ENCODE measurements at regions not wholly inside any gene's neighbourhood (a gene's known extent, or its start where the extent isn't known, plus 50 kb on each side); places are given as distances from the start of the nearest gene placed in this dataset.

DNA sequence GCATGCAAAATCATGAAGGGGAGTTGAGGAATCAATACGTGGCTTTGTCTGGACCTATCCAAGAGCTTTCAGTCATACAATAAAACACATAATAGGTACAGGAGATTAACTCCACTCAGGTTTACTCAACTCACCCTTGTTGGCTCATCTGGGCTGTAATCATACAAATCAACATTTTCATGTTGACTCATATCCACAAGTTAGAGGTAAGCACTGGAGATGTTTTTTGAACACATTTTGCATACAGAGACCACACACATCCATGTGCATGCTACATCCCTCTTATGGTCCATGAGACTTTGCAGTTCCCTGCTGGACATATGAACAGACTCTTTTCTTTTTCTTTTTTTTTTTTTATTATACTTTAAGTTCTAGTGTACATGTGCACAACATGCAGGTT, 336.9 kb upstream of the PIK3C3 start:
- no peak for TF ChIP-seq MYC (IDR thresholded peaks at IDR 0.05; ENCODE audit: low read depth, low read length)
- TF ChIP-seq, protein P1, sequence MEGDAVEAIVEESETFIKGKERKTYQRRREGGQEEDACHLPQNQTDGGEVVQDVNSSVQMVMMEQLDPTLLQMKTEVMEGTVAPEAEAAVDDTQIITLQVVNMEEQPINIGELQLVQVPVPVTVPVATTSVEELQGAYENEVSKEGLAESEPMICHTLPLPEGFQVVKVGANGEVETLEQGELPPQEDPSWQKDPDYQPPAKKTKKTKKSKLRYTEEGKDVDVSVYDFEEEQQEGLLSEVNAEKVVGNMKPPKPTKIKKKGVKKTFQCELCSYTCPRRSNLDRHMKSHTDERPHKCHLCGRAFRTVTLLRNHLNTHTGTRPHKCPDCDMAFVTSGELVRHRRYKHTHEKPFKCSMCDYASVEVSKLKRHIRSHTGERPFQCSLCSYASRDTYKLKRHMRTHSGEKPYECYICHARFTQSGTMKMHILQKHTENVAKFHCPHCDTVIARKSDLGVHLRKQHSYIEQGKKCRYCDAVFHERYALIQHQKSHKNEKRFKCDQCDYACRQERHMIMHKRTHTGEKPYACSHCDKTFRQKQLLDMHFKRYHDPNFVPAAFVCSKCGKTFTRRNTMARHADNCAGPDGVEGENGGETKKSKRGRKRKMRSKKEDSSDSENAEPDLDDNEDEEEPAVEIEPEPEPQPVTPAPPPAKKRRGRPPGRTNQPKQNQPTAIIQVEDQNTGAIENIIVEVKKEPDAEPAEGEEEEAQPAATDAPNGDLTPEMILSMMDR (IDR thresholded peaks at IDR 0.05; ENCODE audit: extremely low read depth in 1 of 2, insufficient read depth in 1 of 2, low read depth in 1 of 2, low read length in 2 of 2): no peak

Data from endothelial cell of umbilical vein (primary cell).